RWPE1 (cell line): ENCODE measurements at regions not wholly inside any gene's neighbourhood (a gene's known extent, or its start where the extent isn't known, plus 50 kb on each side); places are given as distances from the start of the nearest gene placed in this dataset.

Source experiments
- CTCF ChIA-PET: fragments of 350-600 bp; sonication (Branson Sonifier 250); formaldehyde crosslinking; extraction: SDS; loops from one replicate; lab custom pipeline; 2021; lab: Yijun Ruan, JAX
- POLR2A ChIA-PET: fragments of 400-600 bp; formaldehyde crosslinking; extraction: SDS; loops from one replicate; lab custom pipeline; 2020; ENCODE audit warnings: antibody characterized with exemption; ENCODE audit not compliant: low non-redundant PET; lab: Yijun Ruan, JAX
- DNase-seq: peaks from one replicate; pipeline ENCODE4 v3.0.0; 2012; ENCODE audit warnings: low spot score
- H3K27ac ChIP-seq: fragments of 450-650 bp; 2 replicates; pipeline ENCODE4 v1.5.1; 2017
- TF ChIP-seq, protein P1 (sequence below): fragments of 450-650 bp; conservative IDR thresholded peaks from 2 replicates; pipeline ENCODE4 v1.5.1; 2017; ENCODE audit warnings: low read depth, mild to moderate bottlenecking

DNA sequence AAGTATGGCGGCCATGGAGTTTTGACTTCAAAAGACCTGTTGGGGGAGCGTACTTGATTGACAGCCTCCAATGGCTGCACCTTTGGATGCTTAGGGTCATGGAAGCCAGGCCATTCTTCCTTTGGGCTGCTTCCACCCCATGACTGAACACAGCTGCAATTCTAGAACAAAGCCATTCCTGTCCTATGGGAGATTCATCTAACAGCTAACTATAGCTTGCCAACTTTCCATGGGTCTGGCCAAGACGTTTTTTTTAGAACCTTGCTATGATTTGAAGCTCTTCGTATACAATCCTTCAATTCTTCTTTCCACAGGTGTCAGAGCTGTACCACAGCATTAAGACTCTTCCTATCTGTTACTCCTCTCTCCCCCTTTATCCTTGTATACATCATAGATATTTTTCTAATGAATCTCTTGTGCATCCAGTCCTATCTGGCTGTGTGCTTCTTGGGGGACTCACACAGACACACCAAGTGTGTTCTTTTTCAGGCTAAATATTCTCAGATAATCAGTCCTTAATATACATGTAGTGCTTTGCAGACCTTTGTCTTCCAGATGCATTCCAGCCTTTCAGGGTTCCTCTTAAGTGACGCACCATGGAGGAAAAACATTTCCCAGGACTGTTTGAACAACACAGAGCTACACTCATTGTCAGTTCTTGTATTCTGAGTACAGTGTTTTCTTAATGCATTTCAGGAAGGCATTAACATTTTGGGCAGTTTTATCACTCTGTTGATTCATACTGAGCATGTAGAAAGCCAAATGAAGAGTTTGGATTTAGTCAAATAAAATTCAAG, 198.9 kb downstream of the TAF11L14 start:
- ChIA-PET CTCF (interaction anchor here (0.8 kb wide), 1 partner anchor 11 kb away, joined by 3 read pairs; no protein-coding TSS in a partner anchor), POLR2A (no interaction called here)

DNA sequence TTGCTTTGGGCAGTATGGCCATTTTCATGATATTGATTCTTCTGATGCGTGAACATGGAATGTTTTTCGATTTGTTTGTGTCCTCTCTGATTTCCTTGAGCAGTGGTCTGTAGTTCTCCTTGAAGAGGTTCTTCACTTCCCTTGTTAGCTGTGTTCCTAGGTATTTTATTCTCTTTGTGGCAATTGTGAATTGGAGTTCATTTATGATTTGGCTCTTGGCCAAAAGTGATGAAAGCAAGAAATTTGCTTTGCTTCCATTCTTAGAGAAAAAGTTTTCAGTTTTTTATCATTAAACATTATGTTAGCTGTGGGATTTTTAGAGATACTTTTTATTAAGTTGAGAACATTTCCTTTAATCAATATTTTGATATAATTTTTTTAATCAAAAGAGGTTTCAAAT, 203.5 kb downstream of the TAF11L14 start:
- no peak overlapping the region for H3K27ac ChIP-seq
- POLR2A ChIA-PET = no interaction called here
- DNase-seq = no peak
- TF ChIP-seq, protein P1, sequence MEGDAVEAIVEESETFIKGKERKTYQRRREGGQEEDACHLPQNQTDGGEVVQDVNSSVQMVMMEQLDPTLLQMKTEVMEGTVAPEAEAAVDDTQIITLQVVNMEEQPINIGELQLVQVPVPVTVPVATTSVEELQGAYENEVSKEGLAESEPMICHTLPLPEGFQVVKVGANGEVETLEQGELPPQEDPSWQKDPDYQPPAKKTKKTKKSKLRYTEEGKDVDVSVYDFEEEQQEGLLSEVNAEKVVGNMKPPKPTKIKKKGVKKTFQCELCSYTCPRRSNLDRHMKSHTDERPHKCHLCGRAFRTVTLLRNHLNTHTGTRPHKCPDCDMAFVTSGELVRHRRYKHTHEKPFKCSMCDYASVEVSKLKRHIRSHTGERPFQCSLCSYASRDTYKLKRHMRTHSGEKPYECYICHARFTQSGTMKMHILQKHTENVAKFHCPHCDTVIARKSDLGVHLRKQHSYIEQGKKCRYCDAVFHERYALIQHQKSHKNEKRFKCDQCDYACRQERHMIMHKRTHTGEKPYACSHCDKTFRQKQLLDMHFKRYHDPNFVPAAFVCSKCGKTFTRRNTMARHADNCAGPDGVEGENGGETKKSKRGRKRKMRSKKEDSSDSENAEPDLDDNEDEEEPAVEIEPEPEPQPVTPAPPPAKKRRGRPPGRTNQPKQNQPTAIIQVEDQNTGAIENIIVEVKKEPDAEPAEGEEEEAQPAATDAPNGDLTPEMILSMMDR = no peak
- CTCF ChIA-PET = no interaction called here

More for the DNA sequence above, 198.9 kb downstream of the TAF11L14 start:
- no peak overlapping the region for H3K27ac ChIP-seq
- DNase-seq = no peak
- TF ChIP-seq, protein P1 = no peak

DNA sequence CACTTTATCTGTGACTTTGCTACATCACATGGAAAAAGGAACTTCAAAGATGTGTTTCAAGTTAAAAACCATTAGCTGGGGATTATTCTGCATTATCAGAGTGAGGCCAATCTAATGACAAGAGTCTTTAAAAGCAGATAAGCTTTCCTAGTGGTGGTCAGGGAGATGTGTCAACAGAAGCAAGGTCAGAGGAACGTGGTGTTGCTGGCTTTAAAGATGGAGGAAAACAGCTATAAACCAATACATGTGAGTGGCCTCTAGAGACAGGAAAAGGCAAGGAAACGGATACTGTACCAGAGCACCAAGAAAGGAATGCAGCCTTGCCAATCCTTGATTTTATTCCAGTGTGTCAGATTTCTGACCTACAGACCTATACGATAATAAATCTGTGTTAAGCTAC, 204.2 kb downstream of the TAF11L14 start:
- POLR2A ChIA-PET = no interaction called here
- CTCF ChIA-PET = no interaction called here
- TF ChIP-seq, protein P1 = no peak
- DNase-seq = no peak
- no peak overlapping the region for H3K27ac ChIP-seq

DNA sequence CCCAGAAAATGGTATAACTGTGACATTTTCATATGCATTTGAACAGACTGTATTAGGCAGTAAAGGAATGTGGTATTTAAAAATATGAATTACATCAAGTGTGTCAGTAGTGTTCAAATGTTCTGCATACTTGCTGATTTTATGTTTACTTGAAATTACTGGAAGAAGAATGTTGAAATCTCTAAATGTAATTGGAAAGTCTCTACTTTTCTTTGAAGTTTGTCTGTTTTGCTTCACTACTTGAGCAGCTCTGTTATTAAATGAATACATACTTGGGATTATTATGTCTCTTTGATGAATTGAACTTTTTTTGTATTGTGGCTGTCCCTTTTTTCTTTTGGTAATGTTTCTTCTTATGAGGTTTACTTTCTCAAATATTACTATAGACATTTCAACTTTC, 205.6 kb downstream of the TAF11L14 start:
- CTCF ChIA-PET = no interaction called here
- POLR2A ChIA-PET = no interaction called here
- TF ChIP-seq, protein P1 = no peak
- H3K27ac ChIP-seq = no peak overlapping the region
- DNase-seq = no peak

DNA sequence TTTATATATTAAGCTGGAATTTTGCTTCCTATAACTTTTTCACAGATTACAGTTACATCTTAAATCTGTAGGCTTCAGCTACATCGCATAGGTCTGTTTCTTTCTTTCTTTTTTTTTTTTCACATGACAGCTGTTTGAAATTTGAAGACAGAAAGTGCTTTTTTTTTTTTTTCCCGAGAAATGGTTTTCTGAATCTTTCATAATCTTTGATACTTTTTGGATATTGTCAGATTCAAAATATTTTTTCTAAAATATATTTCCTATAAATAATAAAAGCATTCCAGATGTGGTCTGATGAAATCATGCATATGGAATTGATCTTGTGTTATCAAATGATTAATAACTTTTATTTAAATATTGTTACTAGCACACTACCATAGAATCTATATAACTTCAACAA, 212.2 kb downstream of the TAF11L14 start:
- ChIA-PET POLR2A (no interaction called here), CTCF (interaction anchor here (0.7 kb wide), 1 partner anchor 443 kb away, joined by 3 read pairs; no protein-coding TSS in a partner anchor)
- DNase-seq = no peak
- H3K27ac ChIP-seq = no peak overlapping the region
- TF ChIP-seq, protein P1 = no peak

DNA sequence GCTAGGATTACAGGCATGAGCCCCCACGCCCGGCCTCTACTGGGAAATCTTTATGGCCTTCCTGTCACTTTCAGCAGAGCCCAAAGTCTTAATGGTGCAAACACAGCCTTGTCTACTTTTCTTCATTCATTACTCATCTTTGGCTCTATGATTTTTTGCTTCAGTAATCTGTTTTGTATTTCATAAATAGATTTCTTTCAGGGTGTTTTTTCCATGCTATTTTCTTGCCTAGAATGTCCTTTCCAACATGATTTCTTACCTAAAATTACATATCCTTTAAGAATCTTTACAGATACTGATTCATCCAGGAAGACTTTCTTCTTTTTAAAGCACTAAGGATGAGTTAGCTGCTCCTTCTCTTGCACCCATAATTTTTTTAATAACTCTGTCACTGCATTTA, 213.0 kb downstream of the TAF11L14 start:
- CTCF ChIA-PET = no interaction called here
- TF ChIP-seq, protein P1 = no peak
- no peak overlapping the region for H3K27ac ChIP-seq
- POLR2A ChIA-PET = no interaction called here
- DNase-seq = no peak
